Epithelial cell of esophagus (primary cell): ENCODE measurements at regions not wholly inside any gene's neighbourhood (a gene's known extent, or its start where the extent isn't known, plus 50 kb on each side); places are given as distances from the start of the nearest gene placed in this dataset.

Experiments
- DNase-seq: peaks from one replicate; pipeline ENCODE4 v3.0.0; 2010; ENCODE audit warnings: low read depth
- H3K4me3 ChIP-seq: 2 replicates; pipeline ENCODE4 v1.5.1; 2011; ENCODE audit warnings: mild to moderate bottlenecking, low read length, control low read depth
- CTCF ChIP-seq: IDR thresholded peaks from 2 replicates; pipeline ENCODE4 v1.5.1; 2011; ENCODE audit warnings: low read depth, mild to moderate bottlenecking, low read length, control low read depth, inconsistent platforms; ENCODE audit not compliant: insufficient read depth; ENCODE audit errors: missing control alignments

- no peak for DNase-seq
- H3K4me3 ChIP-seq, result no peak overlapping the region
- no peak for TF ChIP-seq CTCF
These were observed 125.7 kb upstream of the RIPOR2 start for GRCh38 chr6:25061289-25061936.

GRCh38 chr6:25062070-25062811, 126.5 kb upstream of the RIPOR2 start:
- TF ChIP-seq CTCF, result no peak
- H3K4me3 ChIP-seq, result no peak overlapping the region
- no peak for DNase-seq

- DNase-seq, result no peak
- TF ChIP-seq CTCF, result no peak
- H3K4me3 ChIP-seq, result no peak overlapping the region
These were observed 128.2 kb upstream of the RIPOR2 start for GRCh38 chr6:25064006-25064405.

- DNase-seq, result no peak
- TF ChIP-seq CTCF, result no peak
- no peak overlapping the region for H3K4me3 ChIP-seq
These were observed 129.9 kb upstream of the RIPOR2 start for GRCh38 chr6:25065666-25066065.

GRCh38 chr6:25066593-25066992, 130.8 kb upstream of the RIPOR2 start:
- TF ChIP-seq CTCF, result no peak
- DNase-seq, result no peak
- no peak overlapping the region for H3K4me3 ChIP-seq

- TF ChIP-seq CTCF, result no peak
- no peak overlapping the region for H3K4me3 ChIP-seq
- DNase-seq, result no peak
These were observed 133.1 kb upstream of the RIPOR2 start for GRCh38 chr6:25068866-25069265.
